Lower lobe of right lung (tissue), 2 donors: ENCODE measurements at regions not wholly inside any gene's neighbourhood (a gene's known extent, or its start where the extent isn't known, plus 50 kb on each side); places are given as distances from the start of the nearest gene placed in this dataset.

Experiments used
- ATAC-seq, 2 donors: fragments of 200-7000 bp; cut with Tn5 transposase; one replicate each; pipeline ENCODE4 v1.9.1; 2020 to 2022; ENCODE audit warnings: mild to moderate bottlenecking in 2 of 2, moderate library complexity in 2 of 2
- DNase-seq: peaks from one replicate; pipeline ENCODE4 v3.0.0-alpha.2; 2020
- H3K27ac ChIP-seq: fragments of 200-600 bp; one replicate; pipeline ENCODE4 v1.8.0; 2022
- H3K27me3 ChIP-seq: fragments of 200-600 bp; one replicate; pipeline ENCODE4 v1.8.0; 2022; ENCODE audit warnings: low read depth
- H3K36me3 ChIP-seq: fragments of 200-600 bp; one replicate; pipeline ENCODE4 v1.8.0; 2022; ENCODE audit warnings: mild to moderate bottlenecking
- H3K4me1 ChIP-seq: fragments of 200-600 bp; one replicate; pipeline ENCODE4 v1.8.0; 2022
- H3K4me3 ChIP-seq: fragments of 200-600 bp; one replicate; pipeline ENCODE4 v1.8.0; 2022; ENCODE audit warnings: mild to moderate bottlenecking
- H3K9me3 ChIP-seq: fragments of 200-600 bp; one replicate; pipeline ENCODE4 v1.8.0; 2022
- intact Hi-C: fragments of 100-400 bp; cut with DNase I; formaldehyde crosslinking; loops from one replicate; pipeline ENCODE4 v1.11.0; 2022
- TF ChIP-seq, protein P1 (sequence below): fragments of 200-600 bp; IDR thresholded peaks from one replicate; pipeline ENCODE4 v1.8.0; 2022; ENCODE audit warnings: antibody characterized with exemption, mild to moderate bottlenecking
- donor health status: DM: no; HTN: yes; CAD: no; lungs with severe emphysema.

DNA sequence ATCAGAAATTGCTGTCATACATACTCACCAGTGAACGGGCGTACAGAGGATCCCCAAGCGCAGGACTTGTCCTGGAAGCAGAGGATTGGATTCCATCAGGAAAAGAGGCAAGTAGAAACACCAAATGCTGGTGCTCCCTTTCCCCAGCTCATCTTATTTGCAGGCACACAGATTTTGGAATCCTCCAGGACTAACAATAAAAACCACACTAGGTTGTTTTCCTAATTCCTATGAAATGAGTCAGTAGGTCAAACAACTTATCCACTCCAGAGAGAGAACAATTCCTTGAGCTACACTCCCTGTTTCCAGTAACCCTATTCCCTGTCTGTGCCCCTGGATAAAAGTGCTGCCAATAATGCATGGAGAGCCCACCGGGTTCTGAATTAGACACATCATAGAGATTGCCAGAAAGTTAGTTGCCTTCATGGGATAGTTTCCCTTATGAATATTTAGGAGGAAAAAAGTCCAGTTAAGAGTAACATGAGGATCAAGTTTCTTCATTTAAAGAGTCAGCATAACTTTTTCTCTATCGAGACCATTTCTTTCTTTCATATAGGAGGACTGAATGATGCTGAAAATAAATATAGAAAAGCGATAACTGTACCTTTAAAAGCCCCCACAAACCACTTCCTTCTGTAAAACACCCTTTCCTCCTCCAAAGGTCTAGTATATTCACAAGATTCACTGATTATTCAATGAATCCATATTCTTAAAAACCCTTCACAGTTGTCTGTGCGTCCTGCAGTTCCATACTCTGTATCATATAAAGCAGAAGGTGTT lies 178.3 kb upstream of the KLF14 start:
- Histone ChIP-seq H3K36me3 (peaks cover 17% of the 10 kb centered on the region), H3K4me1 (peaks cover 69% of the 10 kb centered on the region), H3K9me3 (no peaks in the 10 kb centered on the region), H3K4me3 (peak overlapping the region; percentile 58), H3K27ac (peak overlapping the region; percentile 88), H3K27me3 (no peaks in the 10 kb centered on the region)
- ATAC-seq, result peak; percentile 52 to 76
- intact Hi-C loops, result no loop called here
- no peak for DNase-seq
- TF ChIP-seq, protein P1, sequence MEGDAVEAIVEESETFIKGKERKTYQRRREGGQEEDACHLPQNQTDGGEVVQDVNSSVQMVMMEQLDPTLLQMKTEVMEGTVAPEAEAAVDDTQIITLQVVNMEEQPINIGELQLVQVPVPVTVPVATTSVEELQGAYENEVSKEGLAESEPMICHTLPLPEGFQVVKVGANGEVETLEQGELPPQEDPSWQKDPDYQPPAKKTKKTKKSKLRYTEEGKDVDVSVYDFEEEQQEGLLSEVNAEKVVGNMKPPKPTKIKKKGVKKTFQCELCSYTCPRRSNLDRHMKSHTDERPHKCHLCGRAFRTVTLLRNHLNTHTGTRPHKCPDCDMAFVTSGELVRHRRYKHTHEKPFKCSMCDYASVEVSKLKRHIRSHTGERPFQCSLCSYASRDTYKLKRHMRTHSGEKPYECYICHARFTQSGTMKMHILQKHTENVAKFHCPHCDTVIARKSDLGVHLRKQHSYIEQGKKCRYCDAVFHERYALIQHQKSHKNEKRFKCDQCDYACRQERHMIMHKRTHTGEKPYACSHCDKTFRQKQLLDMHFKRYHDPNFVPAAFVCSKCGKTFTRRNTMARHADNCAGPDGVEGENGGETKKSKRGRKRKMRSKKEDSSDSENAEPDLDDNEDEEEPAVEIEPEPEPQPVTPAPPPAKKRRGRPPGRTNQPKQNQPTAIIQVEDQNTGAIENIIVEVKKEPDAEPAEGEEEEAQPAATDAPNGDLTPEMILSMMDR, result no peak

DNA sequence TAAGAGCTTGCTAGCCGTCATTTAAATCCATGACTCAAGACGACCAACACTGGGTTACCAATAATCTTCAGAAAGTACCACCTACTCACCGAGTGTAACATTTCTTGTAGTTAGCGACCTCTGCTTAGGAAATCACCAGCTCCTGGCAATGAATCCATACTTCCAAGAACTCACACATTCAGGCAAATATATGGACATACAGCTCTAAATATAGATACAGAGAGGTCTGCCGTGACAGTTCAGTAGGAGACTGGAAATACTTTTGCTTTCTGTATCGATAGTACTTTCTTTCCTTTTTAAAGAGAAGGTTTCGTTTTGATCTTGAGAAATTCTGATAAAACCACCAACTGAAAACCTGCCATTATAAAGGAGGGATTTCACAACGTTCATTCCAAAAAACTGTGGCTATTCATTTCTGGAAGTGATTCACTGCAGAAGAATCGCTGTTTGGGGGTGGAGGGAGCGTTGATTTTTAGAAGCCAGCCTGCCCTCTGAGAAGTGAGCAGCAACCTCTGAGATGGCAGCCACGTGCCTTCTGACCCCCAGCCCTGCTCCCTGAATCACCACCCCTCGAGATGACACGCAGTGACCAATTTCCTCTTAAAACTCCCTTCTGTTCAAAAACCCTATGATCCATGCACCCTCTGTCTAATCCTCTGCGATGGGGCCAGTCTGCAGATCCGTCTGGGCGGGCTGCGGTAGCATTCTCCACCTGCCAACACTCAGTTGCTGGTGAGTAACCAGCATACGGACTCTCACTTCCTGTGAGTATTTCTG lies 179.0 kb upstream of the KLF14 start:
- peak; percentile 72 for DNase-seq
- ATAC-seq, result peak; percentile 82 to 86

DNA sequence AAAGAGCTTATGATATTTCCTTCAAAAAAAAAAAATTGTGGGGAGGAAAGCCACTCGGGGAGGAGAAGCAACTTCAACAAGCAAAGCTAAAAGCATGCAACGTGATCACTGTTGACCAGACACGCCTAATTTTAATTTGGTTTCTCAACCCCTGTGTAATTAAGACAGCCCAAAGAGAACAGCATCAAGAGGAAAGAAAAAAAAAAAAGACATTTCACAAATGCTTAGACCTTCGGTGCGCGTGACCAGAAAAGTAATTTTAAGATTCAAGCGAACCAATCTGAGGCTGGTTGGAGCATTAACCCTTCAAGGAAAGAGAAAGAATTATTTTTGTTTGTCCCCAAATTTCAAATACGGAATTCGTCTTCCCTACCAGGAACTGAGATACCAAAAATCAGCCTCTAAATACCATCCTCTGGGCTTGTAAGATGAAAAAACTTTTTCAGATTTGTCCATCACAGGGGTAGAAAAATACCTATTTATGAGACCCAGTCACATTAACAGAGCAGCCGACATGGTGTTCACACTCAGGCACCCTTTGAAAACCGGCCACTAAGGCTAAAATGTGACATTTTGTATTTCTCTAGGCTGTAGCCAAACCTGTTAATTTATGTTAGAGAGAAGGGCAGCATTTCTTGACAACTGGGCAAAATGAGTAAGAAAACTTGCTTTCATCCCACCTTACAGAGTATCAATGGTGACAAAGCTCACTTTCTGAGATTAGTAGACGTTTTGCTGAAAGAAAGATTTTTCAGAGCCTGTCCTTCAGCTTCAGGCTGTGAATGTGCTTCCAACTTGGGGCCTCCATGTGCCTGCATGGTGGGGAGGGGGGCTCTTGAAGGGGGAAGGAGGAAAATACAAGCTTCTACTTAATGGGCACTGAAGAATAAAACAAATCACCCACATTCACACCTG lies 179.9 kb upstream of the KLF14 start:
- H3K27ac ChIP-seq, result peak overlapping the region; percentile 88
- ATAC-seq (no peak), DNase-seq (no peak)
- peaks cover 14% of the 10 kb centered on the region for H3K36me3 ChIP-seq
- H3K27me3 ChIP-seq, result no peaks in the 10 kb centered on the region
- TF ChIP-seq, protein P1, result no peak
- no peaks in the 10 kb centered on the region for H3K9me3 ChIP-seq
- intact Hi-C loops, result no loop called here
- peak overlapping the region; percentile 58 for H3K4me3 ChIP-seq
- H3K4me1 ChIP-seq, result peaks cover 80% of the 10 kb centered on the region

More for the DNA sequence above, 179.0 kb upstream of the KLF14 start:
- Histone ChIP-seq H3K4me1 (peaks cover 76% of the 10 kb centered on the region), H3K27me3 (no peaks in the 10 kb centered on the region), H3K27ac (peak overlapping the region; percentile 88), H3K36me3 (peaks cover 18% of the 10 kb centered on the region), H3K4me3 (peak overlapping the region; percentile 58), H3K9me3 (no peaks in the 10 kb centered on the region)
- TF ChIP-seq, protein P1, result no peak
- intact Hi-C loops, result no loop called here

DNA sequence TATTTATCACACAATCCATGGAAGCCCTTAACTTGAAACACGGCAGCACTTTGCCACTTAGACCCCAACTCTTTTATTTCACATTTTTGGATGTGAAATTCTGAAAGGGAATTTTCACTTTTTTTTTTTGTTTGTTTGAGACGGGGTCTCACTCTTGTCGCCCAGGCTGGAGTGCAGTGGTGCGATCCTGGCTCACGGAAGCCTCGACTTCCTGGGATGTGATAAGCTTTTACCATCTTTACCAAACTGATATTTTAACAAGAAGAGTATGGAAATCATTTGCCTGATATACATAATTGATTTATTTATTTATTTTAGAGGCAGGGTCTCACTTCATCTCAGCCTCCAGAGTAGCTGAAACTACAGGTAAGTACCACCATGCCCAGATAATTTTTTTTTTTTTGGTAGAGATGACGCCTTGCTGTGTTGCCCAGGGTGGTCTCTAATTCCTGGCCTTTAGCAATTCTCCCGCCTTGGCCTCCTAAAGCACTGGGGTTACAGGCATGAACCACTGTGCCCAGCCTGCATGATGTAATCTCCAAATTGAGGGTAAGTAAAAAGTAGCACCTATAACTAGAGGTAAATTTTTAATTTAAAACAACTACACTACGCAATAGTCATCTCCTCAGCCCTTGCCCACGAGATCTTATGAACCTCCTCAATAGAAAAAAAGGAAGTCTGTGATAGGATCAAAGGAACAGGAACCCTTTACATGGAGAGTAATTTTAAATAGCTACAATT lies 180.7 kb upstream of the KLF14 start:
- DNase-seq, result no peak
- TF ChIP-seq, protein P1, result no peak
- Histone ChIP-seq H3K4me3 (no peak overlapping the region), H3K36me3 (peaks cover 14% of the 10 kb centered on the region), H3K27ac (peak overlapping the region; percentile 88), H3K27me3 (no peaks in the 10 kb centered on the region), H3K9me3 (no peaks in the 10 kb centered on the region), H3K4me1 (peaks cover 87% of the 10 kb centered on the region)
- no peak for ATAC-seq
- intact Hi-C loops, result no loop called here
